HCT116 (cell line): ENCODE measurements at regions not wholly inside any gene's neighbourhood (a gene's known extent, or its start where the extent isn't known, plus 50 kb on each side); places are given as distances from the start of the nearest gene placed in this dataset.

ENCODE experiments used
- ATAC-seq: fragments of 200-7000 bp; cut with Tn5 transposase; 2 replicates; pipeline ENCODE4 v1.9.1; 2020; ENCODE audit warnings: mild to moderate bottlenecking, moderate library complexity
- BruUV-seq: library from RNA; stranded (reverse); fragments of 400-500 nt; replicated peaks from 2 replicates; lab custom pipeline; 2021; lab: Mats Ljungman, UMichigan
- CTCF ChIA-PET: fragments of 300-600 bp; sonication (Branson Sonifier 250); formaldehyde crosslinking; loops from one replicate; lab custom pipeline; 2021; ENCODE audit warnings: antibody characterized with exemption; lab: Charles Lee
- POLR2A ChIA-PET: fragments of 300-600, 350-600 bp; sonication (Branson Sonifier 250); formaldehyde crosslinking; loops from one replicate; lab custom pipeline; 2021; ENCODE audit warnings: antibody characterized with exemption; lab: Charles Lee
- RAD21 ChIA-PET, 2 experiments: fragments of 300-600 bp; sonication (Branson Sonifier 250); formaldehyde crosslinking; loops; one replicate each; lab custom pipeline; 2023; ENCODE audit warnings: low total read pairs in 2 of 2; ENCODE audit not compliant: uncharacterized antibody in 2 of 2, unreplicated experiment in 2 of 2, low non-redundant PET in 1 of 2; lab: Charles Lee
- DNase-seq: peaks from one replicate; pipeline ENCODE4 v3.0.0-alpha.2; 2010; ENCODE audit warnings: low read depth, low spot score
- H2AFZ ChIP-seq: fragments of 200-600 bp; shearing (Covaris generic), sonication (generic); 2 replicates; pipeline ENCODE4 v1.6.1; 2017; ENCODE audit warnings: low read depth, mixed run types, mixed read lengths, antibody characterized with exemption, low read length; ENCODE audit not compliant: poor library complexity, severe bottlenecking
- H3K27ac ChIP-seq: 2 replicates; pipeline ENCODE4 v1.5.1; 2012; ENCODE audit warnings: low read depth, low read length
- H3K27me3 ChIP-seq: fragments of 200-600 bp; sonication (generic); 2 replicates; pipeline ENCODE4 v1.6.1; 2016; ENCODE audit warnings: mixed run types, low read length, mixed read lengths; ENCODE audit not compliant: insufficient read depth
- H3K36me3 ChIP-seq, 2 experiments: fragments of 200-500 bp in 1 of 2; fragments of 200-600 bp in 1 of 2; sonication (Bioruptor generic) in 1 of 2; sonication (generic) in 1 of 2; 2 replicates each; pipeline versions ENCODE4 v1.5.1 to v1.6.1; 2014 to 2016; ENCODE audit warnings: low read length in 2 of 2, inconsistent platforms in 1 of 2, mixed read lengths in 1 of 2, mixed run types in 1 of 2; ENCODE audit not compliant: insufficient read depth in 2 of 2, control insufficient read depth in 1 of 2
- H3K4me1 ChIP-seq, 2 experiments: fragments of 200-600 bp in 1 of 2; sonication (generic) in 1 of 2; 2 replicates each; pipeline versions ENCODE4 v1.5.1 to v1.6.1; 2012 to 2017; ENCODE audit warnings: low read length in 2 of 2, inconsistent platforms in 1 of 2, mild to moderate bottlenecking in 1 of 2, mixed read lengths in 1 of 2, mixed run types in 1 of 2, moderate library complexity in 1 of 2; ENCODE audit not compliant: insufficient read depth in 2 of 2, control insufficient read depth in 1 of 2
- H3K4me2 ChIP-seq: fragments of 200-600 bp; sonication (generic); 2 replicates; pipeline ENCODE4 v1.6.1; 2017; ENCODE audit warnings: mixed run types, low read length, mixed read lengths
- H3K4me3 ChIP-seq, 2 experiments: fragments of 200-600 bp in 1 of 2; sonication (generic) in 1 of 2; replicated peaks in 1 of 2; 2 replicates each; pipeline ENCODE4 v1.5.1; 2011 to 2016; ENCODE audit warnings: low read length in 2 of 2, control low read depth in 1 of 2, low read depth in 1 of 2, mild to moderate bottlenecking in 1 of 2, mixed read lengths in 1 of 2, mixed run types in 1 of 2
- H3K79me2 ChIP-seq: fragments of 200-600 bp; sonication (generic); 2 replicates; pipeline ENCODE4 v1.6.1; 2017; ENCODE audit warnings: mild to moderate bottlenecking, mixed run types, low read length, moderate library complexity, mixed read lengths; ENCODE audit not compliant: insufficient read depth
- H3K9ac ChIP-seq: fragments of 200-600 bp; sonication (generic); 2 replicates; pipeline ENCODE4 v1.6.1; 2016; ENCODE audit warnings: low read length, mixed read lengths
- H3K9me2 ChIP-seq: fragments of 200-600 bp; sonication (generic), shearing (Covaris generic); 2 replicates; pipeline ENCODE4 v1.6.1; 2017; ENCODE audit warnings: mixed run types, mild to moderate bottlenecking, moderate library complexity; ENCODE audit not compliant: insufficient read depth
- H3K9me3 ChIP-seq, 2 experiments: fragments of 200-500 bp in 1 of 2; fragments of 200-600 bp in 1 of 2; sonication (Bioruptor generic) in 1 of 2; sonication (generic) in 1 of 2; 2 replicates each; pipeline ENCODE4 v1.6.1; 2014 to 2017; ENCODE audit warnings: low read length in 2 of 2, mixed read lengths in 2 of 2, inconsistent platforms in 1 of 2, low read depth in 1 of 2, mild to moderate bottlenecking in 1 of 2, mixed run types in 1 of 2, moderate library complexity in 1 of 2; ENCODE audit not compliant: control insufficient read depth in 1 of 2, insufficient read depth in 1 of 2
- H4K20me1 ChIP-seq: fragments of 200-600 bp; sonication (generic), shearing (Covaris generic); 2 replicates; pipeline ENCODE4 v1.6.1; 2017; ENCODE audit warnings: mixed run types, mild to moderate bottlenecking, moderate library complexity; ENCODE audit not compliant: insufficient read depth
- EGR1 ChIP-seq: IDR thresholded peaks from 2 replicates; pipeline ENCODE4 v1.6.1; 2012; ENCODE audit warnings: low read depth
- ELF1 ChIP-seq: IDR thresholded peaks from 2 replicates; pipeline ENCODE4 v1.6.1; 2012; ENCODE audit warnings: low read depth, borderline replicate concordance
- EZH2 ChIP-seq: fragments of 200-600 bp; sonication (generic); IDR thresholded peaks from 2 replicates; pipeline ENCODE4 v1.6.1; 2017; ENCODE audit warnings: antibody characterized with exemption, mixed run types
- EZH2phosphoT487 ChIP-seq: fragments of 200-600 bp; IDR thresholded peaks from 2 replicates; pipeline ENCODE4 v1.6.1; 2018; ENCODE audit warnings: antibody characterized with exemption, borderline replicate concordance
- FOSL1 ChIP-seq: IDR thresholded peaks from 2 replicates; pipeline ENCODE4 v1.6.1; 2012; ENCODE audit warnings: low read depth
- JUND ChIP-seq: IDR thresholded peaks from 2 replicates; pipeline ENCODE4 v1.6.1; 2012
- POLR2A ChIP-seq: IDR thresholded peaks from 2 replicates; pipeline ENCODE4 v1.7.0; 2011; ENCODE audit warnings: borderline replicate concordance; ENCODE audit not compliant: insufficient read depth, insufficient read length; ENCODE audit errors: extremely low read depth
- POLR2AphosphoS5 ChIP-seq: IDR thresholded peaks from 2 replicates; pipeline ENCODE4 v1.6.1; 2011; ENCODE audit warnings: mild to moderate bottlenecking, low read depth, low read length, moderate library complexity
- RAD21 ChIP-seq: IDR thresholded peaks from 2 replicates; pipeline ENCODE4 v1.6.1; 2012; ENCODE audit warnings: low read depth, mild to moderate bottlenecking
- REST ChIP-seq: IDR thresholded peaks from 2 replicates; pipeline ENCODE4 v1.6.1; 2012; ENCODE audit warnings: low read depth
- SP1 ChIP-seq: IDR thresholded peaks from 2 replicates; pipeline ENCODE4 v1.6.1; 2012; ENCODE audit warnings: low read depth
- SRF ChIP-seq: IDR thresholded peaks from 2 replicates; pipeline ENCODE4 v1.6.1; 2012; ENCODE audit warnings: low read depth
- TCF7L2 ChIP-seq: IDR thresholded peaks from 2 replicates; pipeline ENCODE4 v1.7.0; 2011; ENCODE audit warnings: borderline replicate concordance, inconsistent platforms; ENCODE audit not compliant: insufficient read depth, insufficient read length; ENCODE audit errors: extremely low read depth
- YY1 ChIP-seq: IDR thresholded peaks from 2 replicates; pipeline ENCODE4 v1.6.1; 2011; ENCODE audit warnings: low read length, low read depth, moderate library complexity, mild to moderate bottlenecking; ENCODE audit not compliant: insufficient replicate concordance; ENCODE audit errors: extremely low read depth
- ZBTB33 ChIP-seq: IDR thresholded peaks from 2 replicates; pipeline ENCODE4 v1.6.1; 2011; ENCODE audit warnings: mild to moderate bottlenecking, low read length, moderate library complexity; ENCODE audit not compliant: insufficient replicate concordance; ENCODE audit errors: extremely low read depth
- ZNF274 ChIP-seq: fragments of 200-500 bp; sonication (Bioruptor generic); IDR thresholded peaks from 2 replicates; pipeline ENCODE4 v1.6.1; 2014; ENCODE audit warnings: mild to moderate bottlenecking, low read depth, low read length, inconsistent platforms
- intact Hi-C: fragments of 100-400 bp; cut with micrococcal nuclease; formaldehyde crosslinking; loops from 2 replicates; pipeline ENCODE4 v1.10.0; 2022
- TF ChIP-seq, protein P1 (sequence below), 3 experiments: fragments of 200-600 bp in 1 of 3; sonication (generic) in 1 of 3; IDR thresholded peaks in 2 of 3; conservative IDR thresholded peaks in 1 of 3; 2 replicates each; pipeline ENCODE4 v1.5.1; 2012 to 2017; ENCODE audit warnings: low read depth in 2 of 3, low read length in 2 of 3, antibody characterized with exemption in 1 of 3, borderline replicate concordance in 1 of 3, control low read depth in 1 of 3, mild to moderate bottlenecking in 1 of 3, mixed read lengths in 1 of 3, mixed run types in 1 of 3, moderate library complexity in 1 of 3; ENCODE audit not compliant: insufficient read depth in 1 of 3
- TF ChIP-seq, protein P2 (sequence below): IDR thresholded peaks from 2 replicates; pipeline ENCODE4 v1.6.1; 2012

GRCh38 chr5:167051402-167051768, 1240.1 kb upstream of the WWC1 start:
- ChIA-PET POLR2A (no interaction called here), CTCF (no interaction called here)
- Histone ChIP-seq H3K4me1 (no peaks in the 10 kb centered on the region), H3K4me2 (no peak overlapping the region), H3K9me2 (no peaks in the 10 kb centered on the region), H3K27ac (no peak overlapping the region), H4K20me1 (no peaks in the 10 kb centered on the region), H3K27me3 (no peaks in the 10 kb centered on the region), H3K36me3 (no peaks in the 10 kb centered on the region)
- DNase-seq = no peak
- TF ChIP-seq ZNF274 = no peak
- TF ChIP-seq SP1 = no peak
- TF ChIP-seq EZH2 = no peak
- TF ChIP-seq POLR2AphosphoS5 = no peak
- TF ChIP-seq RAD21 = no peak
- no peak for TF ChIP-seq JUND
- TF ChIP-seq, protein P1, sequence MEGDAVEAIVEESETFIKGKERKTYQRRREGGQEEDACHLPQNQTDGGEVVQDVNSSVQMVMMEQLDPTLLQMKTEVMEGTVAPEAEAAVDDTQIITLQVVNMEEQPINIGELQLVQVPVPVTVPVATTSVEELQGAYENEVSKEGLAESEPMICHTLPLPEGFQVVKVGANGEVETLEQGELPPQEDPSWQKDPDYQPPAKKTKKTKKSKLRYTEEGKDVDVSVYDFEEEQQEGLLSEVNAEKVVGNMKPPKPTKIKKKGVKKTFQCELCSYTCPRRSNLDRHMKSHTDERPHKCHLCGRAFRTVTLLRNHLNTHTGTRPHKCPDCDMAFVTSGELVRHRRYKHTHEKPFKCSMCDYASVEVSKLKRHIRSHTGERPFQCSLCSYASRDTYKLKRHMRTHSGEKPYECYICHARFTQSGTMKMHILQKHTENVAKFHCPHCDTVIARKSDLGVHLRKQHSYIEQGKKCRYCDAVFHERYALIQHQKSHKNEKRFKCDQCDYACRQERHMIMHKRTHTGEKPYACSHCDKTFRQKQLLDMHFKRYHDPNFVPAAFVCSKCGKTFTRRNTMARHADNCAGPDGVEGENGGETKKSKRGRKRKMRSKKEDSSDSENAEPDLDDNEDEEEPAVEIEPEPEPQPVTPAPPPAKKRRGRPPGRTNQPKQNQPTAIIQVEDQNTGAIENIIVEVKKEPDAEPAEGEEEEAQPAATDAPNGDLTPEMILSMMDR (IDR thresholded peaks at IDR 0.05 in 2 of 3, conservative IDR thresholded peaks at IDR 0.05 in 1 of 3; ENCODE audit: borderline replicate concordance in 1 of 3, insufficient read depth in 1 of 3, low read depth in 2 of 3, low read length in 2 of 3) = no peak
- TF ChIP-seq SRF = no peak
- no peak for TF ChIP-seq POLR2A
- no peak for TF ChIP-seq TCF7L2
- TF ChIP-seq REST = no peak
- no peak for TF ChIP-seq ZBTB33
- TF ChIP-seq EGR1 = no peak
- TF ChIP-seq, protein P2, sequence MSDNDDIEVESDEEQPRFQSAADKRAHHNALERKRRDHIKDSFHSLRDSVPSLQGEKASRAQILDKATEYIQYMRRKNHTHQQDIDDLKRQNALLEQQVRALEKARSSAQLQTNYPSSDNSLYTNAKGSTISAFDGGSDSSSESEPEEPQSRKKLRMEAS = no peak
- TF ChIP-seq FOSL1 = no peak
- no peak for TF ChIP-seq YY1
- TF ChIP-seq EZH2phosphoT487 = no peak
- no peak for TF ChIP-seq ELF1
- TF ChIP-seq, all 23 proteins: peak for 0
- H2AFZ ChIP-seq = no peak overlapping the region
- BruUV-seq = no TSS peak
- no peak overlapping the region for H3K9ac ChIP-seq
- peaks cover 0 to 4% of the 10 kb centered on the region in 2 experiments; a peak in 2 of 4 replicates for H3K9me3 ChIP-seq
- no peaks in the 10 kb centered on the region for H3K79me2 ChIP-seq
- ATAC-seq = no peak
- RAD21 ChIA-PET = no interaction called here
- H3K4me3 ChIP-seq = no peak overlapping the region
- intact Hi-C loops = no loop called here
